Hepatocyte (in vitro differentiated cells): ENCODE measurements at regions not wholly inside any gene's neighbourhood (a gene's known extent, or its start where the extent isn't known, plus 50 kb on each side); places are given as distances from the start of the nearest gene placed in this dataset.

ENCODE experiments used
- DNase-seq: peaks from one replicate; pipeline ENCODE4 v3.0.0-alpha.2; 2016; ENCODE audit warnings: low spot score
- H2AFZ ChIP-seq: fragments of 200-600 bp; sonication (generic); 2 replicates; pipeline ENCODE4 v1.6.0; 2016; ENCODE audit warnings: antibody characterized with exemption, mild to moderate bottlenecking
- H3K27ac ChIP-seq: fragments of 200-600 bp; sonication (generic); 2 replicates; pipeline ENCODE4 v1.5.1; 2016; ENCODE audit warnings: mild to moderate bottlenecking
- H3K27me3 ChIP-seq: fragments of 200-600 bp; sonication (generic); 2 replicates; pipeline ENCODE4 v1.6.1; 2016
- H3K36me3 ChIP-seq: fragments of 200-600 bp; sonication (generic); replicated peaks from 2 replicates; pipeline ENCODE4 v1.5.1; 2016; ENCODE audit warnings: low read depth; ENCODE audit not compliant: insufficient read depth
- H3K4me1 ChIP-seq: fragments of 200-600 bp; sonication (generic); 2 replicates; pipeline ENCODE4 v1.5.1; 2016; ENCODE audit warnings: mild to moderate bottlenecking, moderate library complexity; ENCODE audit not compliant: insufficient read depth
- H3K4me2 ChIP-seq: fragments of 200-600 bp; sonication (generic); 2 replicates; pipeline ENCODE4 v1.6.0; 2016
- H3K4me3 ChIP-seq: fragments of 200-600 bp; sonication (generic); 2 replicates; pipeline ENCODE4 v1.5.1; 2016; ENCODE audit warnings: mild to moderate bottlenecking
- H3K79me2 ChIP-seq: fragments of 200-600 bp; sonication (generic); 2 replicates; pipeline ENCODE4 v1.6.0; 2017; ENCODE audit warnings: mild to moderate bottlenecking
- H3K9me2 ChIP-seq: fragments of 200-600 bp; sonication (generic); replicated peaks from 2 replicates; pipeline ENCODE4 v1.6.0; 2017; ENCODE audit warnings: mild to moderate bottlenecking; ENCODE audit not compliant: insufficient read depth
- H3K9me3 ChIP-seq: fragments of 200-600 bp; sonication (generic); 2 replicates; pipeline ENCODE4 v1.5.1; 2016; ENCODE audit warnings: low read depth, mild to moderate bottlenecking
- H4K20me1 ChIP-seq: fragments of 200-600 bp; sonication (generic); 2 replicates; pipeline ENCODE4 v1.6.0; 2016; ENCODE audit warnings: mild to moderate bottlenecking; ENCODE audit not compliant: insufficient read depth, poor library complexity, severe bottlenecking
- CTCF ChIP-seq: fragments of 200-600 bp; sonication (generic); IDR thresholded peaks from 2 replicates; pipeline ENCODE4 v1.5.1; 2016; ENCODE audit warnings: antibody characterized with exemption, mild to moderate bottlenecking; ENCODE audit not compliant: poor library complexity
- EZH2 ChIP-seq: fragments of 200-600 bp; sonication (generic); IDR thresholded peaks from 2 replicates; pipeline ENCODE4 v1.6.1; 2016; ENCODE audit warnings: antibody characterized with exemption, mild to moderate bottlenecking, borderline replicate concordance
- EZH2phosphoT487 ChIP-seq: fragments of 200-600 bp; sonication (generic); IDR thresholded peaks from one replicate; pipeline ENCODE4 v1.6.1; 2018; ENCODE audit warnings: antibody characterized with exemption, mild to moderate bottlenecking, low read depth, moderate library complexity; ENCODE audit not compliant: unreplicated experiment, severe bottlenecking
- WGBS: methylation state at CpG from one replicate; pipeline ENCODE4 v1.1.6; 2016; ENCODE audit warnings: low lambda C conversion rate; ENCODE audit errors: missing lambda C conversion rate; 5-methylcytosine and 5-hydroxymethylcytosine counted together

DNA sequence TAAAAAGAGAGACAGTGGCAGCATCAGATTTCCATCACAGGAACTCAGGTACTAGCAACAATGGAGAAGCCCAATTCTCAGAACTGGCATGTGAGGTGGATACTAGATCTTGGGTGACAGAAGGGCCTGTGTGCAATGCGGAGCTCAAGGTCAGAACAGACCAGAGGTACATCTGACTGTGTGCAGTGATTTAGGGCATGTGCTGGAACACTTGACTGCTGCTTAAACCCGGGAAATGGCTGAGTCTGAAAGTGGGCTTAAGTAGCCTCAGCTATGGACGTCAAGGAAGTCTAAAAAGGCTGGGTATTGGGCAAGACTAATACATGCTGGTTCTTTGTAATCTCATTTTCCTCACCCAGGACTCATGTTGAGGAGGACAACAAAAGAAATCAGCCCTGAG lies 182.2 kb downstream of the LACC1 start:
- Histone ChIP-seq H3K27me3 (no peaks in the 10 kb centered on the region), H3K4me2 (no peak overlapping the region), H3K4me1 (peaks cover 8% of the 10 kb centered on the region), H2AFZ (no peak overlapping the region), H3K4me3 (no peak overlapping the region), H4K20me1 (no peaks in the 10 kb centered on the region), H3K27ac (no peak overlapping the region), H3K9me3 (no peaks in the 10 kb centered on the region), H3K79me2 (no peaks in the 10 kb centered on the region), H3K36me3 (no peaks in the 10 kb centered on the region), H3K9me2 (no peaks in the 10 kb centered on the region)
- DNase-seq = no peak
- TF ChIP-seq CTCF (no peak), EZH2phosphoT487 (no peak), EZH2 (no peak)
- 89% methylated on average over 3 of the region's 3 CpGs for WGBS

DNA sequence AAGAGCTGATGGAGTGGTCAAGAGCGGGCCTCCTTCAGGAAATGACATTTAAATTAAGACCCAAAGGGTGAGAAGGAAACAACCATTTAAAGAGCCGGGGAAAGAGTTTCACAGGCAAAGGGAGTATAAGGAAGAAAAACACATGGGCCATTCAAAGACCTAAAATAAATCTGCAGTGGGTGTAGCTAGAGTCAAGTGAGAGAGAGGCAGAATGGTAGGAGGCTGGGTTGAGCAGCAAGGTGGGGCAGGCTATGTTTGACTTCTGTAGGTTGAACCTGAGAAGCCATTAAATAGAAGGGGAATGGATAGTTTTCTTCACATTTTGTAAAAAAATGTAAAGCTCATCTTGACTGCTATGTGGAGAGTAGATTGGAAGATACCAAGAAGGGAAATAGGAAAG lies 183.8 kb downstream of the LACC1 start:
- H2AFZ ChIP-seq = no peak overlapping the region
- WGBS = 89% methylated on average over 2 of the region's 2 CpGs
- no peaks in the 10 kb centered on the region for H3K79me2 ChIP-seq
- TF ChIP-seq EZH2 = no peak
- no peak for TF ChIP-seq EZH2phosphoT487
- no peak for TF ChIP-seq CTCF
- no peaks in the 10 kb centered on the region for H3K9me2 ChIP-seq
- no peaks in the 10 kb centered on the region for H3K27me3 ChIP-seq
- H3K27ac ChIP-seq = no peak overlapping the region
- H3K4me2 ChIP-seq = no peak overlapping the region
- H3K4me1 ChIP-seq = peaks cover 8% of the 10 kb centered on the region
- no peak for DNase-seq
- no peak overlapping the region for H3K4me3 ChIP-seq
- H4K20me1 ChIP-seq = no peaks in the 10 kb centered on the region
- no peaks in the 10 kb centered on the region for H3K9me3 ChIP-seq
- H3K36me3 ChIP-seq = no peaks in the 10 kb centered on the region

GRCh38 chr13:44063881-44064280 lies 184.2 kb downstream of the LACC1 start:
- no peak overlapping the region for H3K4me3 ChIP-seq
- TF ChIP-seq EZH2phosphoT487 (no peak), CTCF (no peak), EZH2 (no peak)

DNA sequence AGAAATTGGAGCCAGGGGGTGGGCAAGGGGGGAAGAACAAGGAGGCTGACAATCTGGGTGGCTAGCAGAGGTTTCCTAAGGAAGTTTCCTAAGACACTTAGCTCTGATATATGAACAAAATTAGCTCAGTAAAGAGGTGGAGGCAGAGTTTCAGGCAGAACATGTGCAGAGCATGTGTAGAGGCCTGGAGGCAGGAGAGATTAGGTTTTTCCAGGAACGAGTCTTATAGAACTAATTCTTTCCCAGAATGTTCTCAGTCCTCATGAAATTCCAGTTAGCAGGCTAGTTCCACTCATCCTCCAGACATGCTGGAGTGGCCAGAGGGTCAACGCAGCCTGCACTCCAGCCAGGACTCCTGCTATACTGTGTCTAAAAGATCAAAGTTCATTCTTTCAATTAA lies 184.7 kb downstream of the LACC1 start:
- Histone ChIP-seq H3K27me3 (no peaks in the 10 kb centered on the region), H3K4me1 (peaks cover 8% of the 10 kb centered on the region), H3K4me3 (no peak overlapping the region), H3K4me2 (no peak overlapping the region), H4K20me1 (no peaks in the 10 kb centered on the region), H3K36me3 (no peaks in the 10 kb centered on the region), H2AFZ (no peak overlapping the region), H3K9me3 (no peaks in the 10 kb centered on the region), H3K27ac (no peak overlapping the region), H3K9me2 (no peaks in the 10 kb centered on the region), H3K79me2 (no peaks in the 10 kb centered on the region)
- DNase-seq = no peak
- 53% methylated on average over 2 of the region's 2 CpGs for WGBS
- TF ChIP-seq EZH2phosphoT487 = no peak
- no peak for TF ChIP-seq CTCF
- TF ChIP-seq EZH2 = no peak

More at GRCh38 chr13:44063881-44064280, 184.2 kb downstream of the LACC1 start:
- H3K9me2 ChIP-seq = no peaks in the 10 kb centered on the region
- no peaks in the 10 kb centered on the region for H3K27me3 ChIP-seq
- H3K36me3 ChIP-seq = no peaks in the 10 kb centered on the region
- no peaks in the 10 kb centered on the region for H3K9me3 ChIP-seq
- 79% methylated on average over 2 of the region's 2 CpGs for WGBS
- H3K4me2 ChIP-seq = no peak overlapping the region
- H3K4me1 ChIP-seq = peaks cover 8% of the 10 kb centered on the region
- H2AFZ ChIP-seq = no peak overlapping the region
- H4K20me1 ChIP-seq = no peaks in the 10 kb centered on the region
- DNase-seq = no peak
- H3K79me2 ChIP-seq = no peaks in the 10 kb centered on the region
- no peak overlapping the region for H3K27ac ChIP-seq
